Upper lobe of left lung (tissue), 4 donors: ENCODE measurements at regions not wholly inside any gene's neighbourhood (a gene's known extent, or its start where the extent isn't known, plus 50 kb on each side); places are given as distances from the start of the nearest gene placed in this dataset.

Source experiments
- POLR2A ChIP-seq, 4 donors: fragments of 450-650 bp; IDR thresholded peaks; one replicate each; pipeline ENCODE4 v1.5.1; 2016 to 2017; ENCODE audit warnings: antibody characterized with exemption in 4 of 4, mild to moderate bottlenecking in 2 of 4
- TF ChIP-seq, protein P1 (sequence below), 6 experiments: fragments of 450-650 bp in 4 of 6; fragments of 200-600 bp in 2 of 6; sonication (generic) in 2 of 6; IDR thresholded peaks; one replicate each; pipeline ENCODE4 v1.5.1; 2016 to 2019; ENCODE audit warnings: antibody characterized with exemption in 6 of 6

DNA sequence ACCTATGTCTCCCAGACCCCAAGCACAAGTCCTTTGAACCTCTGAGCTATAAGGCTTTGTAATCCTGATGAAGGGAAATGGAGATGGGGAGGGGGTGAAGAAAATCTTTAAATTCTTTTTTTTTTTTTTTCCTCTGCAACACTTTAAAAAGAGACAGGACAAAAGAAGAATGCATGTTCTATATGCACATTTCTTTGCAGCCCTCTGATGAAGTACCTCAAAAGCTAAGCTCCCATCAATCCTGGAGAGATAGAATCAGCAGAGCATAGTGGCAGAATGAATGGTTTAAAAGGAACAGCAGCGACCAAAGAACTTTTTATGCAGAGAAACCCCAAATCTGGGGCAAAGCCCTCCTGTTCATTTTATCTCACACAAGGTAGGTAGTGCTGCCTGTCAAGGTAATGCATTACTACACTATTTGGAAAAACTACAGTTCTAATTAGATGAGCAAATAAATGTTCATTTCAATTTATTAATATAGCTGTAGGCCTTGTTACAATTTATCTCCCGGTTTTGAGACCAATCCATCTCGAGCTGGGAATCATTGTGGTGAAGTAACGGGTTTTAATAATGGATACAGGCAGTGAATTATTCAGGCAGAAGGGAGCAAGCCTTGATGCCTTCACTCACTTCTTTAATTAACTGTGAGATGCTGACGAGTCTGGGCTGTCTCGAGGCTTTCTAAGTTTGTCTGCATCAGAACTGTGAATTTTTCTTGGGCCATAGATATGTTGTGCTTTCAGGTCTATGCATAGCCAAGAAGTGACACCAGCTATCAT is 173.5 kb upstream of the ZNF608 start:
- TF ChIP-seq, protein P1, sequence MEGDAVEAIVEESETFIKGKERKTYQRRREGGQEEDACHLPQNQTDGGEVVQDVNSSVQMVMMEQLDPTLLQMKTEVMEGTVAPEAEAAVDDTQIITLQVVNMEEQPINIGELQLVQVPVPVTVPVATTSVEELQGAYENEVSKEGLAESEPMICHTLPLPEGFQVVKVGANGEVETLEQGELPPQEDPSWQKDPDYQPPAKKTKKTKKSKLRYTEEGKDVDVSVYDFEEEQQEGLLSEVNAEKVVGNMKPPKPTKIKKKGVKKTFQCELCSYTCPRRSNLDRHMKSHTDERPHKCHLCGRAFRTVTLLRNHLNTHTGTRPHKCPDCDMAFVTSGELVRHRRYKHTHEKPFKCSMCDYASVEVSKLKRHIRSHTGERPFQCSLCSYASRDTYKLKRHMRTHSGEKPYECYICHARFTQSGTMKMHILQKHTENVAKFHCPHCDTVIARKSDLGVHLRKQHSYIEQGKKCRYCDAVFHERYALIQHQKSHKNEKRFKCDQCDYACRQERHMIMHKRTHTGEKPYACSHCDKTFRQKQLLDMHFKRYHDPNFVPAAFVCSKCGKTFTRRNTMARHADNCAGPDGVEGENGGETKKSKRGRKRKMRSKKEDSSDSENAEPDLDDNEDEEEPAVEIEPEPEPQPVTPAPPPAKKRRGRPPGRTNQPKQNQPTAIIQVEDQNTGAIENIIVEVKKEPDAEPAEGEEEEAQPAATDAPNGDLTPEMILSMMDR (IDR thresholded peaks at IDR 0.05), result no peak
- no peak for TF ChIP-seq POLR2A (IDR thresholded peaks at IDR 0.05)
